HG03378 (cell line): ENCODE measurements at regions not wholly inside any gene's neighbourhood (a gene's known extent, or its start where the extent isn't known, plus 50 kb on each side); places are given as distances from the start of the nearest gene placed in this dataset.
"Not testable (repeated sequence)": the region's sequence is repeated elsewhere in the genome, so short reads cannot be mapped to it uniquely, and the experiment has no call there.

ENCODE experiments used
- ATAC-seq: cut with Tn5 transposase; IDR thresholded peaks from one replicate; pipeline ENCODE4 v1.9.1; 2021; ENCODE audit warnings: mild to moderate bottlenecking, moderate library complexity; ENCODE audit not compliant: unreplicated experiment

DNA sequence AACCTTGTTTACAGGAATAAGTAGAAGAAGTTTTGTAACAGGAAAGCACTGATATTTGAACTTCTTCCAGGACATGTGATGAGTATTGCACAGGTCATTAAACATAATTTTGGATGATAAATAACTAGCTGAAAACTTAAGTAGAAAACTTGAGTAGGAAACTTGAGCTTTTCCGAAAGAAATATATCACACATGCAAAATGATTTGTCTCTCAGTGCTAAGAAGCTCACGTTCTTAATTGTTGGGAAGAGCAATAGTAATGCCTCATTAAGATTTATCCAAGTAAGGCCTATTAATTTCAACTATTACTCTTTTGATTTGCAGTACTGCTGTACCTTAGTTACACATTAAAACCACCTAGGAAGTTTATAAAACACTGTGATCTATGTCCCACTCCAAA, 1921.9 kb upstream of the LRRTM1 start:
- no peak for ATAC-seq

- ATAC-seq: no peak
Measured at GRCh38 chr2:82224301-82224940, 1919.9 kb upstream of the LRRTM1 start.

- no peak for ATAC-seq
Measured at GRCh38 chr2:82215212-82215611, 1910.7 kb upstream of the LRRTM1 start.

DNA sequence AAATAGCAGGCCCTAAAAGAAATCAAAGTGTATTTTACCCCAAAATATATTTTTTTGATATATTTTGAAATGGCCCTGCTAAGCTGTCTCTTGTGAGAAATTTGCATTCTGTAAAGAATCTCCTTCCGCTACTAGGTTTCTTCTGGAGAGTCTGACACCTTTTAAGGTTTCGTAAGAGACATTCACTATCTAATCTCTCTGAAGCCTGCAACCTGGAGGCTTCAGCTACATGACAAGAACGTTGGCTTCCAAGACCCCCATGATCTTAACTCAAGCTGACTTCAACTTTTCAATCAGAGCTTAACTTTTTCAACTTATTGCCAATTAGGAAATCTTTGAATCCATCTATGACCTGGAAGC, 1894.9 kb upstream of the LRRTM1 start:
- no peak for ATAC-seq

DNA sequence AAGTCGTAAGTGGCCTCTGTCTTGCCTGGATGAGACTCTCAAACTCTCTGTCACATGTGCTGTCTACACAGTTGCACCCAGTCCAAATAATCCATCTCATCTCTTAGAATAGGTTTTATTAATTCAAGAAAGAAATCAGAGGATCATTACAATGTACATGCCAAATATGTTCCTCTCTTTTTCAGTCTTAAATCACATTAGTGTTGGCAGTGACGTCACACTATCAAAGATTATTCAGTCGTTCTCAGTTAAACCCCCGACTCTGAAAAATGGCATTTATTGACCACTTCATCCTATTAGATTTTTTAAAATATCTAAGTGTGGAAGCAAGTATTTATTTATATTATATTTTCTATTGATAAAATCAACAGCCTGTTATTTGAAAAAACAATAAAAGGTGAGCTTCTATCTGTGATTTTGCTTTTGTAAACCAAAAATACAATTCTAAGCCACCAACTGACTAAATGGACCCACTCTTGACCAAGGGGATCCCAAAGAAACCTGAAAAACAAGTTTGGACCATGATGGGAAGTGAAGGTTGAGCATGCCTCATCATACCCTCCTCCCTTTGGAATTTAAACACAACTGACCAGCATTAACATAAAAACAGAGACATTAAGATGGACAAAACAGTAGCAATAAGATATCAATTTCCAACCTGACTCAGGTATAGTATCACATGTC, 1894.4 kb upstream of the LRRTM1 start:
- ATAC-seq: no peak

DNA sequence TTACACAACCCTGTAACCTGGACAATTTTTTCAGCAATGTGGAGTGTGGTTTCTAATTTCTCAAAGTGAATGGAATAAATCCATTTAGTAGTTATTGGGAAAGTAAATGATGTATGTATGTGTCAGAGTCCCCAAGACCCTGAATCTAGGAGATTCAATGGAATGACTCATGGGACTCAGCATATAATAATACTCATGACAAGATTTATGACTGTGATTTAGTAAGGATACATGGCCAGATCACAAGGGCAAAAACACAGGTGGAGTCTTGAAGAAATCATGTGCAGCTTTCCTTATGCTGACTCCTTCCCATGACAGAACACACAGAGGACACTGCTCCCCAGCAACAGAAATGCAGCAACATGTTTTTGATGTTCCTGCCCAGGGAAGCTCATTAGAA, 1877.7 kb upstream of the LRRTM1 start:
- ATAC-seq: no peak

DNA sequence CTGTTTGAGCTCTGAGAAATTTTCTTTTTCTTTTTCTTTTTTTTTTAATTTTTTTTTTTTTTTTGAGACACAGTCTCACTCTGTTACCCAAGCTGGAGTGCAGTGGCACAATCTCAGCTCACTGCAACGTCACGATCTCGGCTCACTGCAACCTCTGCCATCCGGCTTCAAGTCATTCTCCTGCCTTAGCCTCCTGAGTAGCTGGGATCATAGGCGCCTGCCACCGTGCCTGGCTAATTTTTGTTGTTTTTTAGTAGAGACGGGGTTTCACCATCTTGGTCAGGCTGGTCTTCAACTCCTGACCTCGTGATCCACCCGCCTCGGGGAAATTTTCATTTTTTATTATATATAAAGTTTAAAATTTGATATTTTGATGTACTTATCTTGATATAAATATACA, 1870.7 kb upstream of the LRRTM1 start:
- not testable (repeated sequence) for ATAC-seq

GRCh38 chr2:82172483-82172882, 1867.9 kb upstream of the LRRTM1 start:
- ATAC-seq: no peak

DNA sequence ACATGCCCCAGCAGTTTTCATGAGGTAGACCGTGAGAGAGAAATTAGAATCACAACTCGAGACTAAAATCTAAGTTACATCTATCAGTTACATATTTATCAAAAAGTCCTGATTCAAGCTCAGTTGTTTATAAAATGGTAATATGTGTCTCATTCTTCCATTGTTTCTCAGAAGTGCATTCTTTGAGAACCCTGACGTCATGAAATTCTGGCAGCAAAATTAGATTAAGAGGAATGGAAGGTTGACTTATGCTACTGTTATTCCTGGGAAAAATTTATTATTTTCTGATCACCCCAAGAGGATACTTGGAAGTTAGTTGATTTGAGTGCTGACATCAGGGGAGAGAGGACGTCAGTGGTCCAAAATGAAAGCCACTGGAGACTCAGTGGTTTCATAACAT, 1864.8 kb upstream of the LRRTM1 start:
- ATAC-seq: no peak

DNA sequence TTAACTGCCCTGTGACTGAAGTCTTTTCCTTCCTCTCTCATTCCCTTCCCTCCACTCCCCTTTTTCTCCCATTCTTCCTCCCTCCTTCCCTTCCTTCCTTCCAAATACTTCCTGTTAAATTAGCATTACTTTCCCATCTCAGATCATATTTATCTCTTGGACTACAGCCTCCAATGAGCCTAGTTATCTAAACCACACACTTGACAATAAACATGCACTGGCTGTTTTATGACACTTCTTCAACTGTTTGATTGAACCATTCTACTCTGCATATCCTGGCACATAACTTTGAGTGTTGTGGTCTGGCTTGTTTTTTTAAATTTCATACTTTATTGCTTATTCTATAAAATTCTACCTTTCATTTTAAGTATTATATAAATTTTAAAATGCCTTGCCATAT, 1860.8 kb upstream of the LRRTM1 start:
- ATAC-seq: no peak

GRCh38 chr2:82158150-82158549, 1853.6 kb upstream of the LRRTM1 start:
- no peak for ATAC-seq

GRCh38 chr2:82155469-82155868, 1850.9 kb upstream of the LRRTM1 start:
- no peak for ATAC-seq

GRCh38 chr2:82143343-82143742, 1838.8 kb upstream of the LRRTM1 start:
- ATAC-seq: no peak

- ATAC-seq: no peak
Measured at GRCh38 chr2:82139979-82140611, 1835.5 kb upstream of the LRRTM1 start.

DNA sequence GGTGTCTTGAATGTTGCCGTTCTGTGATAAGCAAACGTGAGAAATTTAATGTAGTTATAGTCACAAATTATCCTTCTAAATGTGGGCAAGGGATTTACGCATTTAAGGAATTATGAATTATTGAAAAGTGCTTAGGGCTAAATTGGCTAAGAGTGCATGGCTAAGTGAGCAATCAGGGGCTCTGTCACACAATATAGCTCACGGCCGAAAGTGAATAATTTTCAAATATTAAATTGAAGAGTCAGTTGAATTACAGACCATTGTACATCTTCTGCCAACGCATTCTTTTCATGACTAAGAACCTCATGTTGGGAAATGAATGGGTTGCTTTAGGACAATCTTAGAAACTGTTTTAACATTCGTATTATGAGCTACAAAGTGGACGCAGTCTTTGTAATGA, 1832.9 kb upstream of the LRRTM1 start:
- ATAC-seq: no peak

GRCh38 chr2:82128051-82128450, 1823.5 kb upstream of the LRRTM1 start:
- ATAC-seq: no peak

GRCh38 chr2:82124629-82125028, 1820.1 kb upstream of the LRRTM1 start:
- ATAC-seq: no peak

DNA sequence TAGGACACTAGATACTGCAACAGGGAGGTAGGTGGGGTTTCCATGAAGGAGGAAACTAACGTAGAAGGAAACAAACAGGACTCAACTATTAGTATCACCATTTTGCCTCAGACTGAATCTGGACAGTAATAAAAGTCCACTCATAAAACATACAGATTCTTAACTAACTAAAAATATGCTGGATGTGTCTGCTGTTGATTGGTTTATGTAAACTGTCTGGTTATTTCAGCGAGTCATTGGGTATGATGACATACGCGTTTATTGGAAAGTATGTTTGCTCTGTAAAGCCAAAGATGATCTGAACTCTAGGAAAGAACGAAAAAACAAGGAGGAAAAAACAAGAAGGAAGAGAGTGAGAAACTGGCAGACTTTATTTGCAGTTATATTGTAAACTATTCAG, 1816.1 kb upstream of the LRRTM1 start:
- no peak for ATAC-seq

DNA sequence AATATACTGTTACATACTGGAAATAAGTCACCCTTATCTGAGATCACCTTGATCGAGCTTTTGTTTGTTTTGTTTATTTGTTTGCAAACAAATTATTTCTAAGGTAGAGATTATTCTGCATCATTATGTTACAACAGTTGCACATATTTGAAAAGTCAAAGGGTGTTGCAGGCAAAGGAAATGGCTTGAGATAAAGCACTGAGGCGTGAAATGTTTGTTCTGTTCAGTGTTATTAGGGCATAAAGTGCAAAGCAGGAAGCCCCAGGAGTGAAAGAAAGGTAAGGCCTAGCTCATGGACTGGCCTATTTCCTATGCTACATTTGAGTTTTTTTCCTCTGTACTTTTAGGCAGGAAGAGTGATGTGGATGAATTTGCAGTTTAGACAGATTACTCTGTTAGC, 1815.6 kb upstream of the LRRTM1 start:
- ATAC-seq: no peak

- ATAC-seq: no peak
Measured at GRCh38 chr2:82109418-82109817, 1804.9 kb upstream of the LRRTM1 start.

- no peak for ATAC-seq
Measured at GRCh38 chr2:82098617-82099016, 1794.1 kb upstream of the LRRTM1 start.

GRCh38 chr2:82089518-82089917, 1785.0 kb upstream of the LRRTM1 start:
- no peak for ATAC-seq
